ENCODE measurements at regions not wholly inside any gene's neighbourhood (a gene's known extent, or its start where the extent isn't known, plus 50 kb on each side); places are given as distances from the start of the nearest gene placed in this dataset.

- no peak for DNase-seq
Observed at GRCh38 chr5:68957591-68957990, 136.2 kb upstream of the SLC30A5 start.

- DNase-seq = no peak
Observed at GRCh38 chr5:68958428-68958827, 135.4 kb upstream of the SLC30A5 start.

- DNase-seq = no peak
Observed at GRCh38 chr5:68960456-68960855, 133.4 kb upstream of the SLC30A5 start.

GRCh38 chr5:68960961-68961360, 132.9 kb upstream of the SLC30A5 start:
- no peak for DNase-seq

- no peak for DNase-seq
Observed at GRCh38 chr5:68961762-68962161, 132.1 kb upstream of the SLC30A5 start.

- no peak for DNase-seq
Observed at GRCh38 chr5:68962757-68963484, 130.9 kb upstream of the SLC30A5 start.

GRCh38 chr5:68964679-68965078, 129.1 kb upstream of the SLC30A5 start:
- no peak for DNase-seq

- no peak for DNase-seq
Observed at GRCh38 chr5:68965926-68966325, 127.9 kb upstream of the SLC30A5 start.

- no peak for DNase-seq
Observed at GRCh38 chr5:68966596-68966995, 127.2 kb upstream of the SLC30A5 start.

- DNase-seq = no peak
Observed at GRCh38 chr5:68968429-68968828, 125.4 kb upstream of the SLC30A5 start.

GRCh38 chr5:68970617-68971016, 123.2 kb upstream of the SLC30A5 start:
- no peak for DNase-seq

GRCh38 chr5:68973696-68974095, 120.1 kb upstream of the SLC30A5 start:
- no peak for DNase-seq

GRCh38 chr5:68983043-68983442, 110.8 kb upstream of the SLC30A5 start:
- DNase-seq = no peak

- no peak for DNase-seq
Observed at GRCh38 chr5:68983959-68984358, 109.9 kb upstream of the SLC30A5 start.

GRCh38 chr5:68991279-68992084, 102.3 kb upstream of the SLC30A5 start:
- DNase-seq = no peak

- DNase-seq = no peak
Observed at GRCh38 chr5:68994645-68995044, 99.2 kb upstream of the SLC30A5 start.

- no peak for DNase-seq
Observed at GRCh38 chr5:68995845-68996545, 97.8 kb upstream of the SLC30A5 start.

- no peak for DNase-seq
Observed at GRCh38 chr5:68999181-68999580, 94.6 kb upstream of the SLC30A5 start.

- DNase-seq = no peak
Observed at GRCh38 chr5:69000216-69000919, 93.4 kb upstream of the SLC30A5 start.

- DNase-seq = no peak
Observed at GRCh38 chr5:69000949-69001348, 92.9 kb upstream of the SLC30A5 start.

GRCh38 chr5:69001627-69002026, 92.2 kb upstream of the SLC30A5 start:
- DNase-seq = no peak

GRCh38 chr5:69004127-69004526, 89.7 kb upstream of the SLC30A5 start:
- DNase-seq = no peak

GRCh38 chr5:69004676-69005075, 89.1 kb upstream of the SLC30A5 start:
- DNase-seq = no peak
